Stimulated activated CD4-positive, alpha-beta T cell treated with anti-CD3 and anti-CD28 coated beads, Interleukin-4, amount 100 ng/mL, for 1 hour (primary cell): ENCODE measurements at regions not wholly inside any gene's neighbourhood (a gene's known extent, or its start where the extent isn't known, plus 50 kb on each side); places are given as distances from the start of the nearest gene placed in this dataset.
"Not testable (repeated sequence)": the region's sequence is repeated elsewhere in the genome, so short reads cannot be mapped to it uniquely, and the experiment has no call there.

ENCODE experiments used
- DNase-seq: peaks from one replicate; pipeline ENCODE4 v3.0.0-alpha.2; 2020

- DNase-seq: not testable (repeated sequence)
Observed at GRCh38 chr4:56134834-56135233, 186.1 kb downstream of the CEP135 start.

GRCh38 chr4:56134266-56134665, 185.5 kb downstream of the CEP135 start:
- no peak for DNase-seq

GRCh38 chr4:56132835-56133234, 184.1 kb downstream of the CEP135 start:
- no peak for DNase-seq

GRCh38 chr4:56132188-56132587, 183.4 kb downstream of the CEP135 start:
- not testable (repeated sequence) for DNase-seq

- no peak for DNase-seq
Observed at GRCh38 chr4:56130606-56131155, 181.9 kb downstream of the CEP135 start.

- DNase-seq: peak; percentile 18
Observed at GRCh38 chr4:56129431-56129861, 180.7 kb downstream of the CEP135 start.

- DNase-seq: no peak
Observed at GRCh38 chr4:56128213-56128612, 179.5 kb downstream of the CEP135 start.

- DNase-seq: no peak
Observed at GRCh38 chr4:56127716-56128115, 179.0 kb downstream of the CEP135 start.

GRCh38 chr4:56123547-56123946, 174.8 kb downstream of the CEP135 start:
- no peak for DNase-seq

- DNase-seq: no peak
Observed at GRCh38 chr4:56123051-56123450, 174.3 kb downstream of the CEP135 start.

GRCh38 chr4:56118845-56119244, 170.1 kb downstream of the CEP135 start:
- DNase-seq: no peak

- DNase-seq: no peak
Observed at GRCh38 chr4:56118055-56118454, 169.3 kb downstream of the CEP135 start.

- no peak for DNase-seq
Observed at GRCh38 chr4:56115898-56116297, 167.2 kb downstream of the CEP135 start.

GRCh38 chr4:56112377-56112776, 163.6 kb downstream of the CEP135 start:
- DNase-seq: no peak

- no peak for DNase-seq
Observed at GRCh38 chr4:56106180-56107147, 157.7 kb downstream of the CEP135 start.

GRCh38 chr4:56104188-56104587, 155.4 kb downstream of the CEP135 start:
- no peak for DNase-seq

- DNase-seq: no peak
Observed at GRCh38 chr4:56102601-56103000, 153.9 kb downstream of the CEP135 start.

- no peak for DNase-seq
Observed at GRCh38 chr4:56099378-56099786, 150.6 kb downstream of the CEP135 start.

- DNase-seq: no peak
Observed at GRCh38 chr4:56093576-56093975, 144.8 kb downstream of the CEP135 start.

GRCh38 chr4:56092540-56092939, 143.8 kb downstream of the CEP135 start:
- no peak for DNase-seq

- no peak for DNase-seq
Observed at GRCh38 chr4:56086561-56086960, 137.8 kb downstream of the CEP135 start.

- DNase-seq: no peak
Observed at GRCh38 chr4:56086073-56086541, 137.4 kb downstream of the CEP135 start.

- no peak for DNase-seq
Observed at GRCh38 chr4:56085275-56085674, 136.5 kb downstream of the CEP135 start.

- no peak for DNase-seq
Observed at GRCh38 chr4:56084851-56085250, 136.1 kb downstream of the CEP135 start.
